HCEC 1CT (cell line): ENCODE measurements at regions not wholly inside any gene's neighbourhood (a gene's known extent, or its start where the extent isn't known, plus 50 kb on each side); places are given as distances from the start of the nearest gene placed in this dataset.

Experiments used
- DNase-seq: peaks from one replicate; pipeline ENCODE4 v3.0.0-alpha.2; 2017

GRCh38 chr2:18752667-18753422, 163.5 kb upstream of the NT5C1B start:
- peak; percentile 23 for DNase-seq

DNA sequence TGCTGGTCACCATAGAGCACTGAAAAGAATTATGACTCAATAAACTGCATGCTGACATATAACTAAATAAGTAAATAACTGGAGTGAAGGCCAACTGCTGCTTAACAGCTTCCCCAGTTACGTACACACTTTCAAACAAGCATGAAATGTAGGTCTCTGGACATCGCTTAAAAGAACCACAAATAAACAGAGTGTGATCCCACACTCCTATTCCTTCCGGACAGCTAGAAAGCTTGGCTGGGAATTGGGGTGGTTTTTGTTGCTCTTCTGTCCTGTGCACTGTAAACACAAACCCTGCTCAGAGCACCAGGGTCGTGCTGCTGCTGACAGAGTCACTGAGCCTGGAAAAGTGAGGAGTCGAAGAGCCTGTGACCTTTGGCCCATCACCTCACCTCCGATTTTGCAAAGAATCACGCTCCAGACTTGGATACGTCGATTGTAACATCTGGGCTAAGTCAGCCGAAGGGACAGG, 162.7 kb upstream of the NT5C1B start:
- DNase-seq, result peak; percentile 36

- DNase-seq, result peak; percentile 46
These were observed 161.5 kb upstream of the NT5C1B start for GRCh38 chr2:18750672-18751554.

- peak; percentile 63 for DNase-seq
These were observed 160.7 kb upstream of the NT5C1B start for GRCh38 chr2:18749912-18750526.

GRCh38 chr2:18745431-18746272, 156.3 kb upstream of the NT5C1B start:
- no peak for DNase-seq

- no peak for DNase-seq
These were observed 152.7 kb upstream of the NT5C1B start for GRCh38 chr2:18741895-18742732.

GRCh38 chr2:18741191-18741590, 151.8 kb upstream of the NT5C1B start:
- DNase-seq, result no peak

DNA sequence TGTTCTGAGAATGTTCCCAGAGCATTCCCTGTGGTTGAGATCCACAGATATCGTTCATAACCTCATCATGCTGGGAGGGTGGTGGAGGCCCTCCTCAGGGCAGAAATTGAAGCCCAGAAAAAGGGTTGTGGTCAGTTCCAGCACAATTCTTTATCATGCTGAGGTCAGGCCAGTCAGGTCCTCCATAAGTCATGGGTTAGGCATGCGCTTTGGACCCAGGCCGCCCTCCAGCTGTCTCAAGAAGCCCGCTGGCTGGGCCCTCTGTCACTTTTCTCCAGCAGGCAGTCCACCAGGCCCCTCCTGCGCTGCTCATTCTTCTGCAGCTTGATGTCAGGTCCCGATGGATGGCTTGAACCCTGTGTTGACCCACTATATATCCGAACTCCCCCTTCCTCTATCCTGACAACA, 151.1 kb upstream of the NT5C1B start:
- DNase-seq, result no peak

GRCh38 chr2:18731666-18732065, 142.3 kb upstream of the NT5C1B start:
- DNase-seq, result no peak

- DNase-seq, result no peak
These were observed 135.2 kb upstream of the NT5C1B start for GRCh38 chr2:18724371-18725145.

GRCh38 chr2:18723219-18723618, 133.8 kb upstream of the NT5C1B start:
- DNase-seq, result no peak

DNA sequence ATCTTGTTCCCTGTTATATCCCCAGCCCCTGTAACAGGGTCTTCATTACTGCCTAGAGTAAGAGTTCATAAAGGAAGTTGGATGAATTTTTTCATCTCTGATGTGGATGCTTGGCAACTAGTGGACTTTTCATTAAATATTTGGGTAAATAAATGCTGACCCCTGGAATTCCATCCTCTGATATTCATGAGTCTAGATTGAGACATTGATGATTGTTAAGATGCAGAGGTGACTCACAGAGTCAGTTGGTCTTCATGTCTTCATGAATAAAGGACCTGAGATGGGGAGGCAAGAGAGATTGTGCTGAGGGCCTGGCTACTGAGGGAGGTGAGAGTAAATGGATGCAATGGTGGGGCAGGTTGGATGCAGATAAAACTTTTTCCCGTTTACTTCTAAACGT, 132.7 kb upstream of the NT5C1B start:
- DNase-seq, result peak; percentile 8

GRCh38 chr2:18721038-18721922, 131.9 kb upstream of the NT5C1B start:
- DNase-seq, result no peak

- DNase-seq, result peak; percentile 28
These were observed 130.8 kb upstream of the NT5C1B start for GRCh38 chr2:18719978-18720775.

DNA sequence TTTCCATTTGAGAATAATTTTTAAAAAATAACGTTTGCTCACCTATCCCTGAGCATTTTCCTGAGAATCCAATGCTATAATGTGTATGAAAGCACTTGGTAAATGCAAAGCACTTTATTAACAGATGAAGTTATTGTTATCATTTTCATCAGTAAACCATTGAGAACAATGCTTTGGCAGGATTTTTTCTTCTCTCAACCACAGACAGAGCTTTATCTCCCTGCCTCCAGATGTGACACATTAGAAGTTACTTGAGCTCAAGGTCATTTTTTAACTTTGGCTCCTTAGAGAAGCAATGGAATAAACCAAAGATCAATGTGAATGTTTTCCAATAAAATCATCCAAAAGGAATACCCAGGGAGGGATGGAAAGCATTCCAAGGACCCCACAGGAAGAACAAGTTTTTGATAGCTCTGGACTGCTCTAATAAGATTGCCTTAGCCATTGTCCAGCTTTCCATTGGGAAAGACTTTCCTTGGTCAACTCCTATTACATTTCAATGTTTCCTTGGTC, 118.9 kb upstream of the NT5C1B start:
- no peak for DNase-seq

DNA sequence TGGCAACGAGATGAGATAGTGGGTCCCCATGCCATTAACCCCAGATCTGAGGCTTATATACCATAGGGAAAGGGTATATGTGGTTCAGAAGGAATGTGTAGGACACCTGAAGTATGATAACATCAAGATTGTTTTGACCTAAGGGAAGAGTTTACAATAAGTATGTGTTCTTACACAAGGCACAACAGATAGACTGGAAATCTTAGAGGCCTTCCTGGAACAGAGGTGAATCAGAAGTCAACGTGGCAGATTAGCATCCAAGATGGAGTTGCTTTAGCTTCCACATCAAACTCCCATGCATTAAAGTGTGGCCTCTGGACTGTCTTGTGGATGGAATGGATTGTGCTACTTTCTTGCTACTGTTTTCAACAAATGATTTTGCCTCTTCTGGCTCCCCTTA, 116.6 kb upstream of the NT5C1B start:
- no peak for DNase-seq

DNA sequence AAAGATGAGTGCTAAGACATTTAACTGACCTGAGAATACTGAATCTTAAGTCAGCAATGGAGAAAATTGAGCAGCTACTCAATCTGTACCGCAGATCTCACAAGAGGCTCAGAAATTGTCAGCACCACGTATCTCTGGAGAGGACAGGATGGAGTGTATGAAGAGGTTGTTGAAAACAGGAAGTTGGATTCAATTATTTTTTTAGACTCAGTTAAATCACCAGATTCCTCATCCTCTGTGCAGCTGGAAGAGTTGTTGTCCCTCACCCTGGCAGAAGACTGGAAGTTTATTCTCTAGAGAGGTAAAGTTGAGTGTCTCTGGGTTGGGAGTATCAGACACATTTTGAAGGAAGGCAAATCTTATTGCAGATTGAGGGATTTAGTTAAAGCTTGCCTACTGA, 114.9 kb upstream of the NT5C1B start:
- DNase-seq, result peak; percentile 7

DNA sequence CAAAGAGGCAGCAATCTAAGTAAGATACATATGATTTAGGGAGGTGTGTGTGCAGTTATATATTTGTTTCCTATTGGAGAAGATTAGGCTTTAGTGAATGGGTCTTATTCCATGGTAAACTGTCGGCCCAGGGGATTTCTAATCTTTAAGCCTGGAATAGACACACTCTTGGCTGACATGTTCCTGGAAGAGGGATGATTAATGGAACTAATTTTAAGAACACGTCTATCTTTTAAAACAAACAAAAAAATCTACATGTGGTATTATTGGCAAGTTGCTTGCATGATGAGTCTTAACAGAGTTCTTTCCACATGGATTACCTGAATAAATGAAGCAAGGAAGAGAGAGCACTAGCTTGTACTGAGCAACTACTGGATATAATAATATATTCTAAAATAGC, 114.2 kb upstream of the NT5C1B start:
- DNase-seq, result no peak

DNA sequence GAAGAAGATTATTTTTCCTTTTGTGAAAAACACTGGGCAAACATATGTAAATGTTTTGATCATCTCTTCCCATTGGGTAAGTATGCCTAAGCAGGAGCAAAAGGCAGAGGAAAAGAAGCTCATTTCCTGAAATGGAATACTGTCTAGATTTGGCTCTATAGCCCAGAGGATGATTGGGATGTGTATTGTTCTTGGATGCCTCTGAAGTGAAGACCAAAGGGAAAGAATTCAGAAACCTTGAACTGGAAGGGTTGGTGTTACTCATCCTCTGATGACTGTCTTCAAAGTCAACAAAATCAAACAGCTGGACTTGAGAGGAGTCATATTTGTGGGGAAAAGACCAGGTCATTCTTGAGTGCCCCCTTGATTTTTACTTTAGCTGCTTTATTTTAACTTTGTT, 112.6 kb upstream of the NT5C1B start:
- DNase-seq, result peak; percentile 87
